ENCODE measurements at regions not wholly inside any gene's neighbourhood (a gene's known extent, or its start where the extent isn't known, plus 50 kb on each side); places are given as distances from the start of the nearest gene placed in this dataset.

GRCh38 chr4:40698733-40699132 is 51.0 kb upstream of the NSUN7 start:
- Histone ChIP-seq H3K4me2 (no peak overlapping the region), H3K27ac (ENCODE audit: low read depth) (no peak overlapping the region), H3K4me3 (no peak overlapping the region), H3K36me3 (ENCODE audit: insufficient read depth) (no peaks in the 10 kb centered on the region), H3K79me2 (replicated peaks; ENCODE audit: insufficient read depth) (no peaks in the 10 kb centered on the region), H3K27me3 (ENCODE audit: insufficient read depth) (no peaks in the 10 kb centered on the region), H3F3A (replicated peaks; ENCODE audit: low read depth) (no peaks in the 10 kb centered on the region; the same call in 1 of the 2 replicates), H3K9me2 (ENCODE audit: insufficient read depth) (no peaks in the 10 kb centered on the region), H4K20me1 (replicated peaks; ENCODE audit: insufficient read depth) (no peaks in the 10 kb centered on the region), H3K4me1 (ENCODE audit: insufficient read depth) (peaks cover 17% of the 10 kb centered on the region), H2AFZ (no peak overlapping the region)
- H3K27me3 Mint-ChIP-seq (ENCODE audit: insufficient read depth, low read depth, poor library complexity) = peaks cover 5% of the 10 kb centered on the region
- ATAC-seq (peak; percentile 84), DNase-seq (ENCODE audit: low spot score) (no peak)
- H3K4me3 Mint-ChIP-seq = no peak overlapping the region
- no peaks in the 10 kb centered on the region for H3K36me3 Mint-ChIP-seq (ENCODE audit: low read depth)
- H3K9me3 Mint-ChIP-seq = no peaks in the 10 kb centered on the region
- H3K27ac Mint-ChIP-seq = no peak overlapping the region
- TF ChIP-seq ETS1 (IDR thresholded peaks at IDR 0.05) = no peak
- TF ChIP-seq STAT1 (IDR thresholded peaks at IDR 0.05; ENCODE audit: unreplicated experiment) = no peak
- no peak for TF ChIP-seq JUNB (IDR thresholded peaks at IDR 0.05; ENCODE audit: unreplicated experiment)
- TF ChIP-seq REST (IDR thresholded peaks at IDR 0.05; ENCODE audit: unreplicated experiment) = no peak
- TF ChIP-seq EZH2phosphoT487 (IDR thresholded peaks at IDR 0.05; ENCODE audit: unreplicated experiment) = no peak
- TF ChIP-seq EZH2 (IDR thresholded peaks at IDR 0.05; ENCODE audit: low read depth, unreplicated experiment) = no peak
- no peak for TF ChIP-seq NANOG (IDR thresholded peaks at IDR 0.05; ENCODE audit: borderline replicate concordance)
- TF ChIP-seq ZNF331 (CRISPR knock-in tag; IDR thresholded peaks at IDR 0.05; ENCODE audit: low read depth) = no peak
- TF ChIP-seq POLR2AphosphoS5 (IDR thresholded peaks at IDR 0.05; ENCODE audit: low read depth) = no peak
- TF ChIP-seq CTCF (conservative IDR thresholded peaks at IDR 0.05; ENCODE audit: low read depth in 2 of 2) = no peak
- no peak for TF ChIP-seq ZNF114 (CRISPR knock-in tag; IDR thresholded peaks at IDR 0.05)
- no peak for TF ChIP-seq CREB1 (CRISPR knock-in tag; IDR thresholded peaks at IDR 0.05; ENCODE audit: low read depth)
- no peak for TF ChIP-seq ZNF462 (CRISPR knock-in tag; IDR thresholded peaks at IDR 0.05)
- peaks cover 27% of the 10 kb centered on the region for H3K4me1 Mint-ChIP-seq
